Thyroid gland (tissue), 4 donors: ENCODE measurements at regions not wholly inside any gene's neighbourhood (a gene's known extent, or its start where the extent isn't known, plus 50 kb on each side); places are given as distances from the start of the nearest gene placed in this dataset.

Source experiments
- POLR2A ChIP-seq, 2 donors: fragments of 450-650 bp; IDR thresholded peaks; one replicate each; pipeline ENCODE4 v1.6.1; 2017; ENCODE audit warnings: antibody characterized with exemption in 2 of 2, mild to moderate bottlenecking in 2 of 2, moderate library complexity in 1 of 2
- TF ChIP-seq, protein P1 (sequence below), 6 experiments: fragments of 200-600 bp in 3 of 6; fragments of 450-650 bp in 3 of 6; sonication (generic) in 3 of 6; IDR thresholded peaks; one replicate each; pipeline ENCODE4 v1.5.1; 2016 to 2019; ENCODE audit warnings: antibody characterized with exemption in 6 of 6, mild to moderate bottlenecking in 2 of 6, inconsistent platforms in 1 of 6, moderate library complexity in 1 of 6

DNA sequence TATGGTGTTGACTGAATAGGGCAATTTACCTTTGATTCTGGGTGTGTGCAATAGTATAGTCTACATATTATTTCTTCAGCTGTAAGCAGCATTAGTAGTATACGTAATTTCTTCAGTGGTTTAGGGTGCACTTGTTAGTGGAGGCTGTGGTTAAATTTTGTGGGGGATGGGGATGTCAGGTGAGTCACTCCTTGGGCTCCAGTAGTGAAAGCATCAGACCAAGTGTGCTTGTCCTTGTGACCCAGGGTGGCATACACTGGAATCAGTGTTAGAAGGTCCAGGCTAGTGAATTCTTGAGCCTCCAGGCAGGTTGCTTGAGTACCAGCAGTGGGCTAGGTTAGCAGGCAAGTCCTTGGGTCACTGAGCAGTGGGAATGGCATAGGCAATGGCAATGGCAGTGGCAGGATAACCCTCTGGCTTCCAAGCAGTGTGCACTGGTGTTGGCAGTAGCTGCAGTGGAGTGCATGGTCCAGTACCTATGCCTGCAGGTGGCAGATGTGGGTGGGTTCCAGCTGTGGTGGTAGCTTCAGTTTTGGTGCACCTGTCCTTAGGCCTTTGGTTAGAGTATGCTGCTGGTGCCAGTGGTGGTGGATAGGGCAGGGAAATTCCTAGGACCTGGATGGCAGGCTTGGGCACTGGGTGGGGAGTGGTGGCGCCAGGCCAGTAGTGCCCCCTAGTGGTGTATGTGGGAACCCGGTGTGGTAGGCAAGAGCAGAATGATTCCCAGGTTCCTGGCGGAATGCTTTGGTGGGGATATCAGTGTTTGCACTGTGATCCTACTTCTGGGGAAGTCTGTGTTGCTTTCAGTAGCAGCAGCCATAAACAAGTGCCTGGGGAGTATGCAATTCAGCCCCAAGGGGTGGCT, 531.0 kb downstream of the SMARCA1 start:
- TF ChIP-seq, protein P1, sequence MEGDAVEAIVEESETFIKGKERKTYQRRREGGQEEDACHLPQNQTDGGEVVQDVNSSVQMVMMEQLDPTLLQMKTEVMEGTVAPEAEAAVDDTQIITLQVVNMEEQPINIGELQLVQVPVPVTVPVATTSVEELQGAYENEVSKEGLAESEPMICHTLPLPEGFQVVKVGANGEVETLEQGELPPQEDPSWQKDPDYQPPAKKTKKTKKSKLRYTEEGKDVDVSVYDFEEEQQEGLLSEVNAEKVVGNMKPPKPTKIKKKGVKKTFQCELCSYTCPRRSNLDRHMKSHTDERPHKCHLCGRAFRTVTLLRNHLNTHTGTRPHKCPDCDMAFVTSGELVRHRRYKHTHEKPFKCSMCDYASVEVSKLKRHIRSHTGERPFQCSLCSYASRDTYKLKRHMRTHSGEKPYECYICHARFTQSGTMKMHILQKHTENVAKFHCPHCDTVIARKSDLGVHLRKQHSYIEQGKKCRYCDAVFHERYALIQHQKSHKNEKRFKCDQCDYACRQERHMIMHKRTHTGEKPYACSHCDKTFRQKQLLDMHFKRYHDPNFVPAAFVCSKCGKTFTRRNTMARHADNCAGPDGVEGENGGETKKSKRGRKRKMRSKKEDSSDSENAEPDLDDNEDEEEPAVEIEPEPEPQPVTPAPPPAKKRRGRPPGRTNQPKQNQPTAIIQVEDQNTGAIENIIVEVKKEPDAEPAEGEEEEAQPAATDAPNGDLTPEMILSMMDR (IDR thresholded peaks at IDR 0.05): no peak
- no peak for TF ChIP-seq POLR2A (IDR thresholded peaks at IDR 0.05)
